Neural progenitor cell (in vitro differentiated cells): ENCODE measurements at regions not wholly inside any gene's neighbourhood (a gene's known extent, or its start where the extent isn't known, plus 50 kb on each side); places are given as distances from the start of the nearest gene placed in this dataset.

Source experiments
- DNase-seq: peaks from one replicate; pipeline ENCODE4 v3.0.0-alpha.2; 2016; ENCODE audit warnings: low spot score
- H2AFZ ChIP-seq: fragments of 200-600 bp; sonication (generic); replicated peaks from 2 replicates; pipeline ENCODE4 v1.6.1; 2016; ENCODE audit warnings: antibody characterized with exemption
- H3F3A ChIP-seq: fragments of 200-600 bp; sonication (generic); 2 replicates; pipeline ENCODE4 v1.6.1; 2016; ENCODE audit warnings: antibody characterized with exemption, low read depth
- H3K27ac ChIP-seq: fragments of 200-600 bp; sonication (generic); 2 replicates; pipeline ENCODE4 v1.5.1; 2016; ENCODE audit warnings: mild to moderate bottlenecking
- H3K27me3 ChIP-seq: fragments of 200-600 bp; sonication (generic); 2 replicates; pipeline ENCODE4 v1.6.1; 2016; ENCODE audit warnings: mild to moderate bottlenecking, moderate library complexity
- H3K36me3 ChIP-seq: fragments of 200-600 bp; sonication (generic); 2 replicates; pipeline ENCODE4 v1.5.1; 2016
- H3K4me1 ChIP-seq: fragments of 200-600 bp; sonication (generic); 2 replicates; pipeline ENCODE4 v1.6.1; 2016; ENCODE audit warnings: mixed run types
- H3K4me2 ChIP-seq: fragments of 200-600 bp; sonication (generic); 2 replicates; pipeline ENCODE4 v1.6.1; 2016
- H3K4me3 ChIP-seq: fragments of 200-600 bp; sonication (generic); 2 replicates; pipeline ENCODE4 v1.5.1; 2016
- H3K79me2 ChIP-seq: fragments of 200-600 bp; sonication (generic); 2 replicates; pipeline ENCODE4 v1.6.1; 2016; ENCODE audit warnings: low read depth
- H3K9ac ChIP-seq: fragments of 200-600 bp; sonication (generic); 2 replicates; pipeline ENCODE4 v1.6.1; 2016
- H3K9me3 ChIP-seq: fragments of 200-600 bp; sonication (generic); 2 replicates; pipeline ENCODE4 v1.5.1; 2016; ENCODE audit warnings: low read depth
- H4K20me1 ChIP-seq: fragments of 200-600 bp; sonication (generic); 2 replicates; pipeline ENCODE4 v1.6.1; 2016; ENCODE audit warnings: low read depth
- H3K27ac Mint-ChIP-seq: 3 replicates; pipeline ENCODE4 v1.8.0; 2021; ENCODE audit warnings: mixed read lengths
- H3K27me3 Mint-ChIP-seq: 2 replicates; pipeline ENCODE4 v1.8.0; 2022; ENCODE audit warnings: low read depth, mild to moderate bottlenecking, inconsistent platforms, moderate library complexity, mixed read lengths; ENCODE audit not compliant: insufficient read depth
- H3K36me3 Mint-ChIP-seq: 3 replicates; pipeline ENCODE4 v1.8.0; 2021; ENCODE audit warnings: mixed read lengths
- H3K4me1 Mint-ChIP-seq: 3 replicates; pipeline ENCODE4 v1.8.0; 2021; ENCODE audit warnings: mixed read lengths
- H3K4me3 Mint-ChIP-seq: 3 replicates; pipeline ENCODE4 v1.8.0; 2021; ENCODE audit warnings: mild to moderate bottlenecking, moderate library complexity, mixed read lengths
- H3K9me3 Mint-ChIP-seq: 3 replicates; pipeline ENCODE4 v1.8.0; 2020; ENCODE audit warnings: mixed read lengths
- EZH2 ChIP-seq: fragments of 200-600 bp; sonication (generic); IDR thresholded peaks from 2 replicates; pipeline ENCODE4 v1.6.1; 2017; ENCODE audit warnings: antibody characterized with exemption, mild to moderate bottlenecking, moderate library complexity
- EZH2phosphoT487 ChIP-seq: fragments of 200-600 bp; sonication (generic); IDR thresholded peaks from 2 replicates; pipeline ENCODE4 v1.6.1; 2017; ENCODE audit warnings: antibody characterized with exemption
- TF ChIP-seq, protein P1 (sequence below): fragments of 200-600 bp; sonication (generic); IDR thresholded peaks from 2 replicates; pipeline ENCODE4 v1.5.1; 2017; ENCODE audit warnings: antibody characterized with exemption, mild to moderate bottlenecking

DNA sequence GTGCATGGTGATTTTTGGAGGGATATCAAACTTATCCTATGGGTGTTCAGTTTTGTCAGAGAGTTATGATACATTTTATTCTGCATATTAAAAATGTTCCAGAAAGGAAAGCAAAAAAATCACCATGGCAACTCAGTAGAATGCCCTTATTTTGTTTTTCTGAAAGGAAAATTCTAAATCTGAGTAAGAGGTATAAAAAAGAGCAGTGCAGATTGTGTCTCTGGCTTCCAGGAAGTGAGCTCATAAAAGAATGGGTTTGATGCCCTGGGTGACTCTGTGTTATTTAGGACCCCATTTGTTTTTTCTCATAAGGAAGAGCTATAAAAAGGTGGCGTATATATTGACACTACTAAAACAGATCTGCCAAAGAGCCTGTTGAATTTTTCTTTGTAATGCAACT, 128.8 kb downstream of the UCHL1 start:
- H3K4me3 ChIP-seq: no peak overlapping the region
- H3K4me3 Mint-ChIP-seq: no peak overlapping the region
- no peak overlapping the region for H3K9ac ChIP-seq
- no peak overlapping the region for H3K27ac ChIP-seq
- no peaks in the 10 kb centered on the region for H3K36me3 Mint-ChIP-seq
- H3K27me3 ChIP-seq: no peaks in the 10 kb centered on the region
- peaks cover 11% of the 10 kb centered on the region for H3K4me1 Mint-ChIP-seq
- DNase-seq: no peak
- no peak overlapping the region for H3K4me2 ChIP-seq
- no peak overlapping the region for H2AFZ ChIP-seq
- no peaks in the 10 kb centered on the region for H4K20me1 ChIP-seq
- TF ChIP-seq EZH2: no peak
- no peak for TF ChIP-seq EZH2phosphoT487
- TF ChIP-seq, protein P1, sequence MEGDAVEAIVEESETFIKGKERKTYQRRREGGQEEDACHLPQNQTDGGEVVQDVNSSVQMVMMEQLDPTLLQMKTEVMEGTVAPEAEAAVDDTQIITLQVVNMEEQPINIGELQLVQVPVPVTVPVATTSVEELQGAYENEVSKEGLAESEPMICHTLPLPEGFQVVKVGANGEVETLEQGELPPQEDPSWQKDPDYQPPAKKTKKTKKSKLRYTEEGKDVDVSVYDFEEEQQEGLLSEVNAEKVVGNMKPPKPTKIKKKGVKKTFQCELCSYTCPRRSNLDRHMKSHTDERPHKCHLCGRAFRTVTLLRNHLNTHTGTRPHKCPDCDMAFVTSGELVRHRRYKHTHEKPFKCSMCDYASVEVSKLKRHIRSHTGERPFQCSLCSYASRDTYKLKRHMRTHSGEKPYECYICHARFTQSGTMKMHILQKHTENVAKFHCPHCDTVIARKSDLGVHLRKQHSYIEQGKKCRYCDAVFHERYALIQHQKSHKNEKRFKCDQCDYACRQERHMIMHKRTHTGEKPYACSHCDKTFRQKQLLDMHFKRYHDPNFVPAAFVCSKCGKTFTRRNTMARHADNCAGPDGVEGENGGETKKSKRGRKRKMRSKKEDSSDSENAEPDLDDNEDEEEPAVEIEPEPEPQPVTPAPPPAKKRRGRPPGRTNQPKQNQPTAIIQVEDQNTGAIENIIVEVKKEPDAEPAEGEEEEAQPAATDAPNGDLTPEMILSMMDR: no peak
- peaks cover 4% of the 10 kb centered on the region for H3K9me3 Mint-ChIP-seq
- peaks cover 2% of the 10 kb centered on the region for H3K27me3 Mint-ChIP-seq
- no peaks in the 10 kb centered on the region for H3K4me1 ChIP-seq
- no peaks in the 10 kb centered on the region for H3K36me3 ChIP-seq
- H3K27ac Mint-ChIP-seq: no peak overlapping the region
- no peaks in the 10 kb centered on the region for H3F3A ChIP-seq
- no peaks in the 10 kb centered on the region for H3K9me3 ChIP-seq
- H3K79me2 ChIP-seq: no peaks in the 10 kb centered on the region

DNA sequence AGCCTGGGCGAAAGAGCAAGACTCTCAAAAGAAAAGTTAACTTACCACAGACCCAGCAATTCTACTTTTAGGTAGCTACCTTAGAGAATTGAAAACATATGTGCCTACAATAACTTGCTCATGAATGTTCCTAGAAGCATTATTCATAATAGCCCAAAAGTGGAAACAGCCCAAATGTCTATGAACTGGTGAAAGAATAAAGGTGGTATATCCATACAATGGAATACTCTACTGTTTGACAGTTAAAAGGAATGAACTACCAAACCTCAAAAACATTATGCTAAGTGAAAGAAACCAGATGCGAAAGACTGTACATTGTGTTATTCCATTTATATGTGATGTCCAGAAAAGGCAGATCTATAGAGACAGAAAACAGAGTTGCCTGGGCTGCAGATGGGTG, 131.4 kb downstream of the UCHL1 start:
- H3K27me3 Mint-ChIP-seq: peaks cover 2% of the 10 kb centered on the region
- no peak for DNase-seq
- H3K36me3 Mint-ChIP-seq: no peaks in the 10 kb centered on the region
- H3K4me1 Mint-ChIP-seq: peaks cover 11% of the 10 kb centered on the region
- peaks cover 4% of the 10 kb centered on the region for H3K9me3 Mint-ChIP-seq
- Histone ChIP-seq H3K27ac (no peak overlapping the region), H3K36me3 (no peaks in the 10 kb centered on the region), H3K79me2 (no peaks in the 10 kb centered on the region), H3K4me3 (no peak overlapping the region), H3K4me2 (no peak overlapping the region), H3K9me3 (no peaks in the 10 kb centered on the region), H2AFZ (no peak overlapping the region), H4K20me1 (no peaks in the 10 kb centered on the region), H3K4me1 (no peaks in the 10 kb centered on the region), H3K27me3 (no peaks in the 10 kb centered on the region), H3K9ac (no peak overlapping the region), H3F3A (no peaks in the 10 kb centered on the region)
- H3K4me3 Mint-ChIP-seq: no peak overlapping the region
- no peak overlapping the region for H3K27ac Mint-ChIP-seq
- TF ChIP-seq EZH2phosphoT487 (no peak), EZH2 (no peak)
- TF ChIP-seq, protein P1: no peak

DNA sequence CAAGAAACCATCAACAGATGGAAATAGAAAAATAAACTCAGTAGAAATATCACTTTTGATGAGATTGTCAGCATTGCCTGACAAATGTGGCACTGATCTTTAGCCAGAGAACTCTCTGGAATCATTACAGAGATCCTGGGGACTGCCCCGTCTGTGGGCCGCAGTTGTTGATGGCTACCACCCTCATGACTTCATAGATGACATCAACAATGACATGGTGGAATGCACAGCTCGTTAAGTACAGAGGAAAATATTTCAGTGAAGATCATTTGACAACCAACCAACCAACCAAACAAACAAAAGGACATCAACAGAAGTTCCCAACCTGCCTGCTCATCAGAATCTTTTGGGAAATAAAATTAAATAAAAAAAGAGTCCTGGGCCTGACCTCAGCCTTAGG, 132.6 kb downstream of the UCHL1 start:
- no peak overlapping the region for H3K4me3 Mint-ChIP-seq
- no peak for TF ChIP-seq EZH2phosphoT487
- peaks cover 4% of the 10 kb centered on the region for H3K4me1 Mint-ChIP-seq
- no peak overlapping the region for H3K9ac ChIP-seq
- no peaks in the 10 kb centered on the region for H3K9me3 ChIP-seq
- H3K4me2 ChIP-seq: no peak overlapping the region
- no peaks in the 10 kb centered on the region for H3K4me1 ChIP-seq
- no peaks in the 10 kb centered on the region for H3K27me3 ChIP-seq
- H3K27ac ChIP-seq: no peak overlapping the region
- no peak overlapping the region for H3K27ac Mint-ChIP-seq
- H3F3A ChIP-seq: no peaks in the 10 kb centered on the region
- H3K9me3 Mint-ChIP-seq: peaks cover 3% of the 10 kb centered on the region
- H2AFZ ChIP-seq: no peak overlapping the region
- H3K36me3 Mint-ChIP-seq: no peaks in the 10 kb centered on the region
- no peak overlapping the region for H3K4me3 ChIP-seq
- no peaks in the 10 kb centered on the region for H4K20me1 ChIP-seq
- DNase-seq: no peak
- no peaks in the 10 kb centered on the region for H3K36me3 ChIP-seq
- H3K27me3 Mint-ChIP-seq: no peaks in the 10 kb centered on the region
- no peaks in the 10 kb centered on the region for H3K79me2 ChIP-seq

DNA sequence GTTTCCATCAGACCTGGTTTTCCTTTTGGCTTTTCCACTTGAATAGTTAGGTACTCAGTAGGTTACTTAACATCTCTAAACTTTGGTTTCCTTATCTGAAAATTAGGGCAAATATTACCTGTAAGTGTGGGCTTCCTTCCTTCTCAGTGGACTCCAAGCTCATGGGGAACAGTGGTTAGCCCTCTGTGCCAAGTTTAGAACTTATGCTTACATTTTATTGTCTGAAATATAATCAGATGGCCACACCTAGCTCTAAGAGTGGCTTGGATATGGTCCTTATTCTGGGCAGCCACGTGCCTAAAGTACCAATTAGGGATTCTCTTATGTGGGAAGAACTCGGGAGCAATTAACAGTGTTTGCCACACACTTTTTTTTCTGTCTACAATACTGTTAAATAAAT, 133.9 kb downstream of the UCHL1 start:
- H3K4me3 ChIP-seq: no peak overlapping the region
- no peak overlapping the region for H3K27ac Mint-ChIP-seq
- H3K4me1 Mint-ChIP-seq: peaks cover 2% of the 10 kb centered on the region
- no peaks in the 10 kb centered on the region for H3K36me3 Mint-ChIP-seq
- no peak overlapping the region for H3K27ac ChIP-seq
- no peak overlapping the region for H2AFZ ChIP-seq
- TF ChIP-seq EZH2: no peak
- H3K9me3 Mint-ChIP-seq: peaks cover 3% of the 10 kb centered on the region
- H3K36me3 ChIP-seq: no peaks in the 10 kb centered on the region
- no peak for DNase-seq
- H3K4me3 Mint-ChIP-seq: no peak overlapping the region
- H3K27me3 Mint-ChIP-seq: no peaks in the 10 kb centered on the region
- no peaks in the 10 kb centered on the region for H3K4me1 ChIP-seq
- no peaks in the 10 kb centered on the region for H3K79me2 ChIP-seq
- no peaks in the 10 kb centered on the region for H3K27me3 ChIP-seq
- no peak overlapping the region for H3K4me2 ChIP-seq
- no peaks in the 10 kb centered on the region for H3F3A ChIP-seq
- no peaks in the 10 kb centered on the region for H3K9me3 ChIP-seq
- H3K9ac ChIP-seq: no peak overlapping the region
- H4K20me1 ChIP-seq: no peaks in the 10 kb centered on the region
